SK-N-SH (cell line): ENCODE measurements at regions not wholly inside any gene's neighbourhood (a gene's known extent, or its start where the extent isn't known, plus 50 kb on each side); places are given as distances from the start of the nearest gene placed in this dataset.

Source experiments
- CTCF ChIP-seq: fragments of 200-600 bp; sonication (generic); IDR thresholded peaks from 2 replicates; pipeline ENCODE4 v1.6.1; 2017; ENCODE audit warnings: antibody characterized with exemption, mild to moderate bottlenecking, moderate library complexity
- MEF2A ChIP-seq: IDR thresholded peaks from 2 replicates; pipeline ENCODE4 v1.4.0; 2012; ENCODE audit warnings: low read depth, borderline replicate concordance
- PBX3 ChIP-seq: IDR thresholded peaks from 2 replicates; pipeline ENCODE4; 2012

- TF ChIP-seq MEF2A (no peak), CTCF (no peak), PBX3 (no peak)
These were observed 1394.3 kb upstream of the SLC10A2 start for GRCh38 chr13:104460554-104460953.
